A549 (cell line): ENCODE measurements at regions not wholly inside any gene's neighbourhood (a gene's known extent, or its start where the extent isn't known, plus 50 kb on each side); places are given as distances from the start of the nearest gene placed in this dataset.

Source experiments
- CBX8 ChIP-seq: fragments of 200-600 bp; sonication (generic); IDR thresholded peaks from 2 replicates; pipeline ENCODE4 v1.6.1; 2016
- ESRRA ChIP-seq: fragments of 150-350 bp; IDR thresholded peaks from 2 replicates; pipeline ENCODE4 v1.6.1; 2014; ENCODE audit warnings: mild to moderate bottlenecking, low read length, borderline replicate concordance
- MYC ChIP-seq: IDR thresholded peaks from 2 replicates; pipeline ENCODE4 v1.6.1; 2012; ENCODE audit warnings: mild to moderate bottlenecking, inconsistent platforms, low read length, improper control_type of control experiment, borderline replicate concordance
- POLR2AphosphoS2 ChIP-seq: conservative IDR thresholded peaks from 2 replicates; pipeline ENCODE4 v1.6.1; 2012; ENCODE audit warnings: low read length, improper control_type of control experiment, inconsistent platforms
- RAD21 ChIP-seq, 2 experiments: fragments of >200 bp in 1 of 2; sonication (Bioruptor Twin) in 1 of 2; formaldehyde crosslinking in 1 of 2; IDR thresholded peaks in 1 of 2; conservative IDR thresholded peaks in 1 of 2; 2 replicates in 1 of 2; 3 replicates in 1 of 2; pipeline ENCODE4 v1.6.1; 2012 to 2018; ENCODE audit warnings: inconsistent platforms in 1 of 2
- RCOR1 ChIP-seq: fragments of 150-350 bp; IDR thresholded peaks from 2 replicates; pipeline ENCODE4 v1.6.1; 2014; ENCODE audit warnings: antibody characterized with exemption, low read length, low read depth
- RNF2 ChIP-seq: fragments of 200-600 bp; sonication (generic); IDR thresholded peaks from 2 replicates; pipeline ENCODE4 v1.6.1; 2016; ENCODE audit warnings: low read depth, mild to moderate bottlenecking, antibody characterized with exemption, moderate library complexity, borderline replicate concordance
- TF ChIP-seq, protein P1 (sequence below): fragments of >200 bp; sonication (Bioruptor Twin); formaldehyde crosslinking; IDR thresholded peaks from 3 replicates; pipeline ENCODE4 v1.5.1; 2016

DNA sequence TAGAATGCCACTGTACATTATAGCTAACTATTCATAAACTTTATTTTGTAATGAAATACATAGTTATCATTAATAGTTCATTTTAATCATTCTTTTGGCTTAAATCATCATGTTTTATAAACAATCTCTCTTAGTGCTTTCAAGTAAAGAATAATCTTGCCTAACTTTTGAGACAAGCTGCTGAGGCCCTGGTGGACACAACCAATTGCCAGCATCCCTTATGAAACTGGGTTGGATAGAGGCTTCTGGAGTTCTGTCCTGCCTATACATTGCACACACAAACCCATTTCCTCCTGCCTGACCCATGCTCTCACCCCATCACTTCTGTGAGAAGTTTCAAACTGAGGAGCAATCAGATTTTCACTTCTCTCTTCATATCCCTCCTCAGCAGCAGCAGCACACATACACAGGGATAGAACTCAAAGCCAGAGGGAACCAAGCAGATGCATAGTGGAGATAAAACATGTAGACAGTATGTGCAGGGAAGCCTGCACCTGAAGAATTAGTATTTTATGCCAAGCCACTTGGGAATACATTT is 450.0 kb upstream of the SLC14A2 start:
- TF ChIP-seq, protein P1, sequence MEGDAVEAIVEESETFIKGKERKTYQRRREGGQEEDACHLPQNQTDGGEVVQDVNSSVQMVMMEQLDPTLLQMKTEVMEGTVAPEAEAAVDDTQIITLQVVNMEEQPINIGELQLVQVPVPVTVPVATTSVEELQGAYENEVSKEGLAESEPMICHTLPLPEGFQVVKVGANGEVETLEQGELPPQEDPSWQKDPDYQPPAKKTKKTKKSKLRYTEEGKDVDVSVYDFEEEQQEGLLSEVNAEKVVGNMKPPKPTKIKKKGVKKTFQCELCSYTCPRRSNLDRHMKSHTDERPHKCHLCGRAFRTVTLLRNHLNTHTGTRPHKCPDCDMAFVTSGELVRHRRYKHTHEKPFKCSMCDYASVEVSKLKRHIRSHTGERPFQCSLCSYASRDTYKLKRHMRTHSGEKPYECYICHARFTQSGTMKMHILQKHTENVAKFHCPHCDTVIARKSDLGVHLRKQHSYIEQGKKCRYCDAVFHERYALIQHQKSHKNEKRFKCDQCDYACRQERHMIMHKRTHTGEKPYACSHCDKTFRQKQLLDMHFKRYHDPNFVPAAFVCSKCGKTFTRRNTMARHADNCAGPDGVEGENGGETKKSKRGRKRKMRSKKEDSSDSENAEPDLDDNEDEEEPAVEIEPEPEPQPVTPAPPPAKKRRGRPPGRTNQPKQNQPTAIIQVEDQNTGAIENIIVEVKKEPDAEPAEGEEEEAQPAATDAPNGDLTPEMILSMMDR = no peak
- TF ChIP-seq POLR2AphosphoS2 (no peak), RAD21 (conservative IDR thresholded peaks at IDR 0.05 in 1 of 2, IDR thresholded peaks at IDR 0.05 in 1 of 2) (no peak), RCOR1 (no peak), MYC (no peak), ESRRA (no peak), CBX8 (no peak), RNF2 (no peak)
